Naive B cell (primary cell): ENCODE measurements at regions not wholly inside any gene's neighbourhood (a gene's known extent, or its start where the extent isn't known, plus 50 kb on each side); places are given as distances from the start of the nearest gene placed in this dataset.

Experiments used
- ATAC-seq, 2 donors: fragments of 150-1000 bp; cut with Tn5 transposase; 2 replicates each; pipeline ENCODE4 v1.10.0; 2021; ENCODE audit warnings: low read depth in 2 of 2, mild to moderate bottlenecking in 2 of 2, moderate library complexity in 2 of 2
- DNase-seq: peaks from one replicate; pipeline ENCODE4 v3.0.0; 2022
- H3K27ac Mint-ChIP-seq, 6 donors: one replicate each; pipeline ENCODE4 v1.8.0; 2020 to 2022; ENCODE audit warnings: mild to moderate bottlenecking in 6 of 6, mixed read lengths in 6 of 6, moderate library complexity in 5 of 6, inconsistent platforms in 2 of 6
- H3K27me3 Mint-ChIP-seq, 3 donors: one replicate each; pipeline ENCODE4 v1.8.0; 2021 to 2022; ENCODE audit warnings: mixed read lengths in 3 of 3, mild to moderate bottlenecking in 1 of 3
- H3K36me3 Mint-ChIP-seq, 2 donors: one replicate each; pipeline ENCODE4 v1.8.0; 2020 to 2022; ENCODE audit warnings: mixed read lengths in 2 of 2, inconsistent platforms in 1 of 2, mild to moderate bottlenecking in 1 of 2
- H3K4me1 Mint-ChIP-seq, 3 donors: one replicate each; pipeline ENCODE4 v1.8.0; 2020 to 2022; ENCODE audit warnings: mixed read lengths in 3 of 3, inconsistent platforms in 1 of 3, mild to moderate bottlenecking in 1 of 3, moderate library complexity in 1 of 3
- H3K4me3 Mint-ChIP-seq, 8 donors: one replicate each; pipeline ENCODE4 v1.8.0; 2020 to 2022; ENCODE audit warnings: mild to moderate bottlenecking in 8 of 8, mixed read lengths in 8 of 8, moderate library complexity in 8 of 8, inconsistent platforms in 2 of 8
- H3K9me3 Mint-ChIP-seq, 7 donors: one replicate each; pipeline ENCODE4 v1.8.0; 2020 to 2022; ENCODE audit warnings: mixed read lengths in 7 of 7, mild to moderate bottlenecking in 5 of 7, inconsistent platforms in 2 of 7, moderate library complexity in 1 of 7

DNA sequence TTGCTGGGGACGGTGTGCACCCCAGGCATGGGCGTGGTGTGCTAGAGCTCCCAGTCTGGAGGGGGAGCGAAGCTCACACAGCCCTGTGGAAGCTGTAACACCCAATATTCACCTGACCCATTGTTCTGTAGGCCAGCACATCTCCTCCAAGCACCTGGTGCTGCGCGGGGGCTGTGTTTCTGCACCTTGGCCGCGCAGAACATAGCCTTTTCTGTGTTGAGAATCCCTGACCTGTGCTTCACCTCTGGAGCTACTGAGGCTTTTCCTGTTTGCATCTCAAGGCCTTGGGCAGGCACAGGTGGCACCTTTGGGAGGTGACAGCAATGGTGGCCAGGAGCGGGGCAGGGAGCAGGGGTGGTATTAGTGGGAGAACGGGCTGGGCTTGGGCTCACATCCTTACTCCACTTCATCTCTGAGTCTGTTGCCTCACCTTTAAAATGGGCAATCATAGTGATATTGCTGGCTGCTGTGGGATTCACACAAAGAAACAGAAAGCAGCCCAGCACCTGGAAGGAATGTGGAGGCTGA, 343.9 kb upstream of the AJAP1 start:
- DNase-seq (no peak), ATAC-seq (no peak)
- Mint-ChIP-seq H3K27ac (no peak overlapping the region), H3K9me3 (peaks cover 11 to 30% (median 21%) of the 10 kb centered on the region in 7 donors), H3K4me1 (peaks cover 0 to 3% (median 2%) of the 10 kb centered on the region in 3 donors), H3K27me3 (peaks cover 0 to 11% (median 0%) of the 10 kb centered on the region in 3 donors), H3K4me3 (no peak overlapping the region), H3K36me3 (peaks cover 7 to 8% of the 10 kb centered on the region in 2 donors)

- H3K4me1 Mint-ChIP-seq, result peaks cover 0 to 3% (median 2%) of the 10 kb centered on the region in 3 donors
- ATAC-seq (no peak), DNase-seq (no peak)
- peaks cover 17 to 37% (median 21%) of the 10 kb centered on the region in 7 donors for H3K9me3 Mint-ChIP-seq
- H3K36me3 Mint-ChIP-seq, result peaks cover 7 to 8% of the 10 kb centered on the region in 2 donors
- peaks cover 5 to 18% (median 8%) of the 10 kb centered on the region in 3 donors for H3K27me3 Mint-ChIP-seq
- H3K27ac Mint-ChIP-seq, result no peak overlapping the region
- no peak overlapping the region for H3K4me3 Mint-ChIP-seq
These were observed 342.4 kb upstream of the AJAP1 start for GRCh38 chr1:4312024-4312423.

- Mint-ChIP-seq H3K27ac (no peak overlapping the region), H3K9me3 (peaks cover 17 to 37% (median 21%) of the 10 kb centered on the region in 7 donors), H3K36me3 (peaks cover 7 to 8% of the 10 kb centered on the region in 2 donors), H3K27me3 (peaks cover 8 to 12% (median 12%) of the 10 kb centered on the region in 3 donors), H3K4me3 (no peak overlapping the region), H3K4me1 (no peaks in the 10 kb centered on the region)
- ATAC-seq (no peak), DNase-seq (no peak)
These were observed 339.2 kb upstream of the AJAP1 start for GRCh38 chr1:4315202-4315601.

DNA sequence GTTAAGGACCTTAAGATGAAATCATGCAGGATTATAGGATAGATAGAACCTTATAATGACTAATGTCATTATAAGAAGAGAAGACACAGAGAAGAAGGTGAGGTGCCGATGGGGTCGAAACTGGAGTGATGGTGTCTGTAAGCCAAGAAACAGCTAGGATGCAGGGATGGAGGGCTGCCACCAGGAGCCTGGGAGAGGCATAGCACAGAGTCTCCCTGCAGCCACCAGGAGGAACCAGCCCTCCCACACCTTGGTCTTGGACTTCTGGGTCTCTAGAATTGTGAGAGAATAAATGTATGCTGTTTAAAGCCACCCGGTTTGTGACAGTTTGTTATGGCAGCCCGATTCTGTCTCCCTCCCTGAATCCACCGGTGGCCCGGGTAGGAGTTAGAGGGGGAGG, 337.2 kb upstream of the AJAP1 start:
- no peaks in the 10 kb centered on the region for H3K4me1 Mint-ChIP-seq
- H3K36me3 Mint-ChIP-seq, result peaks cover 7 to 16% of the 10 kb centered on the region in 2 donors
- no peak for DNase-seq
- H3K27me3 Mint-ChIP-seq, result peaks cover 6 to 12% (median 8%) of the 10 kb centered on the region in 3 donors
- H3K27ac Mint-ChIP-seq, result peak overlapping the region in 1 of 6 donors; percentile 7
- no peak for ATAC-seq
- H3K9me3 Mint-ChIP-seq, result peaks cover 18 to 48% (median 28%) of the 10 kb centered on the region in 7 donors
- no peak overlapping the region for H3K4me3 Mint-ChIP-seq

- H3K27ac Mint-ChIP-seq, result no peak overlapping the region
- H3K36me3 Mint-ChIP-seq, result peaks cover 7 to 16% of the 10 kb centered on the region in 2 donors
- no peak overlapping the region for H3K4me3 Mint-ChIP-seq
- ATAC-seq (no peak), DNase-seq (no peak)
- H3K4me1 Mint-ChIP-seq, result no peaks in the 10 kb centered on the region
- peaks cover 14 to 35% (median 24%) of the 10 kb centered on the region in 7 donors for H3K9me3 Mint-ChIP-seq
- peaks cover 6 to 12% (median 8%) of the 10 kb centered on the region in 3 donors for H3K27me3 Mint-ChIP-seq
These were observed 335.7 kb upstream of the AJAP1 start for GRCh38 chr1:4318720-4319119.

GRCh38 chr1:4319496-4319895, 334.9 kb upstream of the AJAP1 start:
- Mint-ChIP-seq H3K27me3 (peaks cover 6 to 12% (median 8%) of the 10 kb centered on the region in 3 donors), H3K27ac (no peak overlapping the region), H3K4me3 (no peak overlapping the region), H3K9me3 (peaks cover 14 to 28% (median 18%) of the 10 kb centered on the region in 7 donors), H3K36me3 (peaks cover 7 to 16% of the 10 kb centered on the region in 2 donors), H3K4me1 (no peaks in the 10 kb centered on the region)
- DNase-seq (no peak), ATAC-seq (no peak)

DNA sequence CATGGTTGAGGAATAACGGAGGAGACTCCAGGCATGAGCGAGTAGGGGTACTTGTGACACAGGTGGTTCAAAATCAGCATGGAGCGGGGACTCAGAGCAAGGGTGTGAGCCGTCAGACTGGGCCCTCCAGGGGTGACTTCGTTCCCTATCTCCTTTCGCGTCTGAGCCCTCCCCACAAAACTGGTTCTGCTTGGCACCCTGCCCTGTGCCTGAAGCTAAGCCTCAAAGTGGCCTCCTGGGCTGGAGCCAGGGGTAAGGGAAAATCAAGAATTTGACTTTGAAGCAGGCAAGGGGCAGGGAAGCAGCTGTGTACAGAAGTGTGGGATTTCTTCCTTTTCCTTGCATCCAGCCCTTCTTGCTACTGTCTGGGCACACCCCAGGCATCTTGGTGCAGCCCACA, 331.5 kb upstream of the AJAP1 start:
- H3K4me3 Mint-ChIP-seq, result no peak overlapping the region
- H3K4me1 Mint-ChIP-seq, result no peaks in the 10 kb centered on the region
- H3K27ac Mint-ChIP-seq, result peak overlapping the region in 1 of 6 donors; percentile 66
- DNase-seq (no peak), ATAC-seq (no peak)
- H3K27me3 Mint-ChIP-seq, result peaks cover 5 to 11% (median 9%) of the 10 kb centered on the region in 3 donors
- peaks cover 4 to 11% (median 10%) of the 10 kb centered on the region in 7 donors for H3K9me3 Mint-ChIP-seq
- peaks cover 0 to 8% of the 10 kb centered on the region in 2 donors for H3K36me3 Mint-ChIP-seq

GRCh38 chr1:4323309-4323708, 331.1 kb upstream of the AJAP1 start:
- Mint-ChIP-seq H3K27me3 (peaks cover 9 to 11% (median 9%) of the 10 kb centered on the region in 3 donors), H3K36me3 (peaks cover 0 to 8% of the 10 kb centered on the region in 2 donors), H3K4me3 (no peak overlapping the region), H3K9me3 (peaks cover 4 to 11% (median 10%) of the 10 kb centered on the region in 7 donors), H3K4me1 (no peaks in the 10 kb centered on the region), H3K27ac (no peak overlapping the region)
- ATAC-seq (no peak), DNase-seq (no peak)

DNA sequence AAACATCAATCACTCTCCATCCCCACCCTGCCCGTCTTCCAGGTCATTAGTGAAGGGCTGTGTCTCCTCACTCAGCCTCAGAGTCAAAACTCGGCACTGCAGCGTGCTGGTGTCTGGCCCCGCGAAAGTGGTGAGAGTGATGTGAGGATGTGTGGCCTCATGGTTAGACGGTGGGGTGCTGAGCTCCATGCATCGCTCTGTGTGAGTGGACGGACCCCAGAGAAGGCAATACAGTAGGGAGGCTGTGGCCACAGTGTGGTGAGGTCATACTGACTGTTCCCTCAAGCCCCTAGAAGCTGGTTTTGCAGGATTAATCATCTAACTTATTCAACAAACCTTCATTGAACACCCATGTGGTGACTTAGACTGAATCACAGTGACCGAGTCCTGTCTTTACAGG, 329.9 kb upstream of the AJAP1 start:
- DNase-seq (no peak), ATAC-seq (no peak)
- Mint-ChIP-seq H3K9me3 (peaks cover 4 to 11% (median 10%) of the 10 kb centered on the region in 7 donors), H3K4me1 (no peaks in the 10 kb centered on the region), H3K27me3 (peaks cover 9 to 21% (median 19%) of the 10 kb centered on the region in 3 donors), H3K36me3 (peaks cover 0 to 8% of the 10 kb centered on the region in 2 donors), H3K27ac (no peak overlapping the region), H3K4me3 (no peak overlapping the region)

DNA sequence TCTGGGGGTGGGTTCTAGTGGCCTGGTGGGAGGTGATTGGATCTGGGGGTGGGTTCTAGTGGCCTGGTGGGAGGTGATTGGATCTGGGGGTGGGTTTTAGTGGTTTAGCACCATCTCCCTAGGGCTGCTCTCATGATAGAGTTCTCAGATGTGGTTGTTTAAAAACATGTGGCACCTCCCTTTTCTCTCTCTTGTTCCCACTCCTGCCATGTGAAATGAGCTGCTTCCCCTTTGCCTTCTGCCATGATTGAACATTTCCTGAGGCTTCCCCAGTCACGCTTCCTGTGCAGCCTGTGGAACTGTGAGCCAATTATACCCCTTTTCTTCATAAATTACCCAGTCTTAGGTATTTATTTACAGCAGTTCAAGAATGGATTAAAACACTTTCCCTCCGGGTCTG, 327.3 kb upstream of the AJAP1 start:
- peaks cover 22 to 42% (median 25%) of the 10 kb centered on the region in 3 donors for H3K27me3 Mint-ChIP-seq
- DNase-seq (no peak), ATAC-seq (no peak)
- no peak overlapping the region for H3K4me3 Mint-ChIP-seq
- no peaks in the 10 kb centered on the region for H3K4me1 Mint-ChIP-seq
- no peaks in the 10 kb centered on the region for H3K36me3 Mint-ChIP-seq
- no peak overlapping the region for H3K27ac Mint-ChIP-seq
- H3K9me3 Mint-ChIP-seq, result peaks cover 0 to 5% (median 2%) of the 10 kb centered on the region in 7 donors

- H3K9me3 Mint-ChIP-seq, result peaks cover 1 to 6% (median 3%) of the 10 kb centered on the region in 7 donors
- peaks cover 22 to 42% (median 25%) of the 10 kb centered on the region in 3 donors for H3K27me3 Mint-ChIP-seq
- H3K36me3 Mint-ChIP-seq, result peaks cover 0 to 4% of the 10 kb centered on the region in 2 donors
- ATAC-seq (no peak), DNase-seq (no peak)
- no peak overlapping the region for H3K4me3 Mint-ChIP-seq
- H3K4me1 Mint-ChIP-seq, result no peaks in the 10 kb centered on the region
- H3K27ac Mint-ChIP-seq, result peak overlapping the region in 1 of 6 donors; percentile 57
These were observed 325.9 kb upstream of the AJAP1 start for GRCh38 chr1:4328402-4329071.

- DNase-seq (no peak), ATAC-seq (no peak)
- peaks cover 0 to 9% of the 10 kb centered on the region in 2 donors for H3K36me3 Mint-ChIP-seq
- no peak overlapping the region for H3K27ac Mint-ChIP-seq
- H3K9me3 Mint-ChIP-seq, result peaks cover 5 to 15% (median 6%) of the 10 kb centered on the region in 7 donors
- H3K27me3 Mint-ChIP-seq, result peaks cover 18 to 42% (median 19%) of the 10 kb centered on the region in 3 donors
- H3K4me3 Mint-ChIP-seq, result no peak overlapping the region
- no peaks in the 10 kb centered on the region for H3K4me1 Mint-ChIP-seq
These were observed 323.3 kb upstream of the AJAP1 start for GRCh38 chr1:4330805-4331766.

- Mint-ChIP-seq H3K27me3 (peaks cover 19 to 42% (median 23%) of the 10 kb centered on the region in 3 donors), H3K4me3 (no peak overlapping the region), H3K9me3 (peaks cover 5 to 20% (median 11%) of the 10 kb centered on the region in 7 donors), H3K27ac (no peak overlapping the region), H3K4me1 (no peaks in the 10 kb centered on the region), H3K36me3 (peaks cover 0 to 15% of the 10 kb centered on the region in 2 donors)
- no peak for ATAC-seq
- DNase-seq, result no peak
These were observed 322.6 kb upstream of the AJAP1 start for GRCh38 chr1:4331767-4332163.
